ENCODE measurements at regions not wholly inside any gene's neighbourhood (a gene's known extent, or its start where the extent isn't known, plus 50 kb on each side); places are given as distances from the start of the nearest gene placed in this dataset.

- no peak for TF ChIP-seq CTCF (IDR thresholded peaks at IDR 0.05)
- no peak for TF ChIP-seq POLR2A (IDR thresholded peaks at IDR 0.05)
Measured at GRCh38 chr11:30089921-30090320, 73.1 kb upstream of the KCNA4 start.

Measured in uterus (tissue), 2 donors.